ENCODE measurements at regions not wholly inside any gene's neighbourhood (a gene's known extent, or its start where the extent isn't known, plus 50 kb on each side); places are given as distances from the start of the nearest gene placed in this dataset.

- TF ChIP-seq, protein P1, sequence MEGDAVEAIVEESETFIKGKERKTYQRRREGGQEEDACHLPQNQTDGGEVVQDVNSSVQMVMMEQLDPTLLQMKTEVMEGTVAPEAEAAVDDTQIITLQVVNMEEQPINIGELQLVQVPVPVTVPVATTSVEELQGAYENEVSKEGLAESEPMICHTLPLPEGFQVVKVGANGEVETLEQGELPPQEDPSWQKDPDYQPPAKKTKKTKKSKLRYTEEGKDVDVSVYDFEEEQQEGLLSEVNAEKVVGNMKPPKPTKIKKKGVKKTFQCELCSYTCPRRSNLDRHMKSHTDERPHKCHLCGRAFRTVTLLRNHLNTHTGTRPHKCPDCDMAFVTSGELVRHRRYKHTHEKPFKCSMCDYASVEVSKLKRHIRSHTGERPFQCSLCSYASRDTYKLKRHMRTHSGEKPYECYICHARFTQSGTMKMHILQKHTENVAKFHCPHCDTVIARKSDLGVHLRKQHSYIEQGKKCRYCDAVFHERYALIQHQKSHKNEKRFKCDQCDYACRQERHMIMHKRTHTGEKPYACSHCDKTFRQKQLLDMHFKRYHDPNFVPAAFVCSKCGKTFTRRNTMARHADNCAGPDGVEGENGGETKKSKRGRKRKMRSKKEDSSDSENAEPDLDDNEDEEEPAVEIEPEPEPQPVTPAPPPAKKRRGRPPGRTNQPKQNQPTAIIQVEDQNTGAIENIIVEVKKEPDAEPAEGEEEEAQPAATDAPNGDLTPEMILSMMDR (IDR thresholded peaks at IDR 0.05; ENCODE audit: insufficient read depth, low read depth, low read length), result no peak
- no peak for TF ChIP-seq EZH2 (IDR thresholded peaks at IDR 0.05; ENCODE audit: insufficient read depth, low read length)
Measured at GRCh38 chr18:46344416-46345180, 240.4 kb downstream of the HAUS1 start.

Data from astrocyte (in vitro differentiated cells and primary cell).